ENCODE measurements at regions not wholly inside any gene's neighbourhood (a gene's known extent, or its start where the extent isn't known, plus 50 kb on each side); places are given as distances from the start of the nearest gene placed in this dataset.

DNA sequence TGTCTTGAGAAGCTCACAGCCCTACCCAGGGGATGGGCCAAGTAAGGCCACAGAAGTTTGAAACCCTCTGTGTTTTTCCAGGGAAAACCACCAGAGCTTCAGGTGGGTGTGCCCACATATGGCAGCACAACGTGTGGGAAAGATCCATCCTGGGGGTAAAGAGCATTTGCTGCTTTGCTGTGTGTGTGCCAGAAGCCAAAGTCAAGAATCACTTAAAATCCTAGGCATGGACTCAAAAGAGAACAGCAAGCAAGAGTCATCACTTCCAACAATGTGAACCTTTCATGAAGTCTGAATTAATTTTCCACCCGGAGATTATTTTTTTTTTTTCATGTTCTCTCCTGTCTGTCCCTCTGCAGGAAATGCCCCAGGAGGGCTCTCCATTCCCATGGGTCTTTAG, 308.2 kb upstream of the SGK1 start:
- no peaks in the 10 kb centered on the region for H4K20me1 ChIP-seq (ENCODE audit: insufficient read depth)
- H3K9ac ChIP-seq, result no peak overlapping the region
- no peaks in the 10 kb centered on the region for H3K36me3 ChIP-seq (ENCODE audit: insufficient read depth)
- H3K27ac ChIP-seq, result no peak overlapping the region
- peaks cover 6% of the 10 kb centered on the region for H3K4me1 ChIP-seq (ENCODE audit: low read depth, poor library complexity, severe bottlenecking)
- H2AFZ ChIP-seq (ENCODE audit: low read depth), result no peak overlapping the region
- H3K79me2 ChIP-seq (ENCODE audit: insufficient read depth, low read depth), result no peaks in the 10 kb centered on the region
- H3K27me3 ChIP-seq (ENCODE audit: insufficient read depth, low read depth), result no peaks in the 10 kb centered on the region
- no peak overlapping the region for H3K4me3 ChIP-seq (IDR thresholded peaks at IDR 0.05; ENCODE audit: insufficient read depth, low read depth, low read length)
- TF ChIP-seq, protein P1, sequence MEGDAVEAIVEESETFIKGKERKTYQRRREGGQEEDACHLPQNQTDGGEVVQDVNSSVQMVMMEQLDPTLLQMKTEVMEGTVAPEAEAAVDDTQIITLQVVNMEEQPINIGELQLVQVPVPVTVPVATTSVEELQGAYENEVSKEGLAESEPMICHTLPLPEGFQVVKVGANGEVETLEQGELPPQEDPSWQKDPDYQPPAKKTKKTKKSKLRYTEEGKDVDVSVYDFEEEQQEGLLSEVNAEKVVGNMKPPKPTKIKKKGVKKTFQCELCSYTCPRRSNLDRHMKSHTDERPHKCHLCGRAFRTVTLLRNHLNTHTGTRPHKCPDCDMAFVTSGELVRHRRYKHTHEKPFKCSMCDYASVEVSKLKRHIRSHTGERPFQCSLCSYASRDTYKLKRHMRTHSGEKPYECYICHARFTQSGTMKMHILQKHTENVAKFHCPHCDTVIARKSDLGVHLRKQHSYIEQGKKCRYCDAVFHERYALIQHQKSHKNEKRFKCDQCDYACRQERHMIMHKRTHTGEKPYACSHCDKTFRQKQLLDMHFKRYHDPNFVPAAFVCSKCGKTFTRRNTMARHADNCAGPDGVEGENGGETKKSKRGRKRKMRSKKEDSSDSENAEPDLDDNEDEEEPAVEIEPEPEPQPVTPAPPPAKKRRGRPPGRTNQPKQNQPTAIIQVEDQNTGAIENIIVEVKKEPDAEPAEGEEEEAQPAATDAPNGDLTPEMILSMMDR (conservative IDR thresholded peaks at IDR 0.05; ENCODE audit: low read depth, low read length), result no peak
- H3K4me2 ChIP-seq, result no peak overlapping the region

DNA sequence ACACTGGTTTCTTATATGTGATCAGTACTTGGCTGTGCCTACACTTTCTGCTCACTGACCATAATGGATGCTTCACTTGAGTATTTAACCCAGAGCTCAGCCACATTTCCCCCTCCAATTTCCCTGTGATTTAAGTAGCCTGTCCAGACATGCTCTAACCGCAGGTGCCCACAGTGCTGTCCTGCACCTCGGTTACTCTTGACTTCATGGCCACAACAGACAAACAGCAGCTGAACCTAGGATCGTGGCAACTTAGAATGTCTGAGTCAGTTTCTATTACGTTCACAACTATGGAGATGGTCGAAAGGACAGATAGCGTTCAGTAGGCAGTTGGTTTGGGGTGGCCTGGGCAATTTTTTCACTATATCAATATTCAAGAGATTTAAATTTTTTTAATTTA, 306.9 kb upstream of the SGK1 start:
- H3K27me3 ChIP-seq (ENCODE audit: insufficient read depth, low read depth), result no peaks in the 10 kb centered on the region
- no peak overlapping the region for H2AFZ ChIP-seq (ENCODE audit: low read depth)
- no peak overlapping the region for H3K9ac ChIP-seq
- H3K36me3 ChIP-seq (ENCODE audit: insufficient read depth), result no peaks in the 10 kb centered on the region
- H3K27ac ChIP-seq, result no peak overlapping the region
- H4K20me1 ChIP-seq (ENCODE audit: insufficient read depth), result no peaks in the 10 kb centered on the region
- H3K4me2 ChIP-seq, result no peak overlapping the region
- H3K4me1 ChIP-seq (ENCODE audit: low read depth, poor library complexity, severe bottlenecking), result peaks cover 15% of the 10 kb centered on the region
- H3K4me3 ChIP-seq (IDR thresholded peaks at IDR 0.05; ENCODE audit: insufficient read depth, low read depth, low read length), result no peak overlapping the region
- TF ChIP-seq, protein P1 (conservative IDR thresholded peaks at IDR 0.05; ENCODE audit: low read depth, low read length), result no peak
- H3K79me2 ChIP-seq (ENCODE audit: insufficient read depth, low read depth), result no peaks in the 10 kb centered on the region

DNA sequence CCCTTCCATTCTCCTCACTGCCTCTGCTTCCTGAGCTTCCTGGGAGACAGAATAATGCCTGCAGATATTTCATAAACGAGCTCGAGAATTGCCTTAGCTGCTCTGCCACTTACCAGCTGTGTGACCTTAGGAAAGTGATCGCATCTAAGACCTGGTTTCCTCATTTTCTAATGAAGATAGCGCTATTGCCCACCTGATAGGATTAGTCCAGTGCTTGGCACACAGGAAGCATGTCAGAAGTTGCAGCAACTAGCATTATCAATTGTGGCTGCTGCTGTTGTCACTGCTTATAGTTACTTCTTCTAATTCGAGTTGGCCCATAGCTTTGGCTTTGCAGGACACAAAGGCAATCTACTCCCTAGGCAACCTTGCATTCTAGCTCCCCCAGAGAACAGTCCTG, 305.5 kb upstream of the SGK1 start:
- H3K4me1 ChIP-seq (ENCODE audit: low read depth, poor library complexity, severe bottlenecking), result peaks cover 29% of the 10 kb centered on the region
- H3K9ac ChIP-seq, result no peak overlapping the region

DNA sequence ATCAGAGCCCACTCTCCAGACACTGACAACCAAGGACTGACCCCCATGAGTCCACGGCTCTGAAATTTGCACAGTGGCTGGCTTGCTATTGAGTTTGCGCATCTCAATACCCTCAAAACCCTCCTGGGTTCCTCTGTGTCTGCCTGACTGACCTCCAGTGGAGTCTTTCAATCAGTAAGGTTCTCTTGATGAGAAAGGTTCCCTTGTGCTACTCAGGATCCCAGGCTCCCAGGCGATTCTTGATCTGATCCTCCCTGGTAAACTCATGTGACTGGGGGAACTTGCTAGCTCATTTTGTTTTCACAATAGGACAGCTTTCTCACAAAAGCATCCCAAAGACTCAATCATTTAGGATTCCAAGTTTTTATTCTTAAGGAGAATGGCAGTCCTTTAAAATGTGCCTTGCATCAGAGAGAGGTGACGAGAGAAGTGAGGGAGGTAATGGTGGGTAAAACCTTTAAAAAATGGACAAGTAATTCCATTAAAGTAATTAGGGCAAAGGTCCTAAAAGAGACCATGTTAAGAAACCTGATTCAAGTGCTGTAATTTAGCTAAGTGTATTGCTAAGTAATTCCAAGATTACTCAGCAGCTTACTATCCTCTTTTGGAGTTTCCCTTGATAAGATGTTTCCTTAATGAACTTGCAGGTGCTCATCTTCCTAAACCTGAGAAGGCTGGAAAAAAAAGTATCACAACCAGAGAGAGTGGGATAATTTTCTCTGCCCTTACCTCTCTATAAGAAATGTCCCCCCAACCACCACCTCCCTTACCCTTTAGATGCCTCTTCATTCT, 304.7 kb upstream of the SGK1 start:
- Histone ChIP-seq H3K27ac (no peak overlapping the region), H3K4me1 (ENCODE audit: low read depth, poor library complexity, severe bottlenecking) (peaks cover 31% of the 10 kb centered on the region), H2AFZ (ENCODE audit: low read depth) (no peak overlapping the region), H4K20me1 (ENCODE audit: insufficient read depth) (no peaks in the 10 kb centered on the region), H3K4me2 (no peak overlapping the region), H3K79me2 (ENCODE audit: insufficient read depth, low read depth) (no peaks in the 10 kb centered on the region), H3K9ac (no peak overlapping the region), H3K36me3 (ENCODE audit: insufficient read depth) (no peaks in the 10 kb centered on the region), H3K27me3 (ENCODE audit: insufficient read depth, low read depth) (no peaks in the 10 kb centered on the region), H3K4me3 (IDR thresholded peaks at IDR 0.05; ENCODE audit: insufficient read depth, low read depth, low read length) (no peak overlapping the region)
- TF ChIP-seq, protein P1 (conservative IDR thresholded peaks at IDR 0.05; ENCODE audit: low read depth, low read length), result no peak

More for the DNA sequence above, 305.5 kb upstream of the SGK1 start:
- H3K4me3 ChIP-seq (IDR thresholded peaks at IDR 0.05; ENCODE audit: insufficient read depth, low read depth, low read length), result no peak overlapping the region
- no peaks in the 10 kb centered on the region for H4K20me1 ChIP-seq (ENCODE audit: insufficient read depth)
- no peaks in the 10 kb centered on the region for H3K27me3 ChIP-seq (ENCODE audit: insufficient read depth, low read depth)
- no peaks in the 10 kb centered on the region for H3K36me3 ChIP-seq (ENCODE audit: insufficient read depth)
- TF ChIP-seq, protein P1 (conservative IDR thresholded peaks at IDR 0.05; ENCODE audit: low read depth, low read length), result no peak
- H3K79me2 ChIP-seq (ENCODE audit: insufficient read depth, low read depth), result no peaks in the 10 kb centered on the region
- H3K4me2 ChIP-seq, result no peak overlapping the region
- no peak overlapping the region for H2AFZ ChIP-seq (ENCODE audit: low read depth)
- no peak overlapping the region for H3K27ac ChIP-seq

All from KMS-11 (cell line).